Liver (tissue), 3 donors: ENCODE measurements at regions not wholly inside any gene's neighbourhood (a gene's known extent, or its start where the extent isn't known, plus 50 kb on each side); places are given as distances from the start of the nearest gene placed in this dataset.

Experiments used
- CTCF ChIP-seq: fragments of 150-350 bp; IDR thresholded peaks from 2 replicates; pipeline ENCODE4 v1.5.1; 2017; ENCODE audit warnings: improper control_type of control experiment, low read depth, low read length; ENCODE audit not compliant: missing input control
- EGR1 ChIP-seq, 2 donors: IDR thresholded peaks; 2 replicates each; pipeline ENCODE4 v1.6.1; 2016 to 2018; ENCODE audit warnings: antibody characterized with exemption in 2 of 2, low read depth in 2 of 2
- HNF4A ChIP-seq, 2 donors: conservative IDR thresholded peaks; 2 replicates each; pipeline ENCODE4 v1.6.1; 2016; ENCODE audit warnings: antibody characterized with exemption in 2 of 2, mild to moderate bottlenecking in 2 of 2
- HNF4G ChIP-seq: IDR thresholded peaks from 2 replicates; pipeline ENCODE4 v1.6.1; 2016; ENCODE audit warnings: antibody characterized with exemption
- JUND ChIP-seq, 2 donors: IDR thresholded peaks; 2 replicates each; pipeline ENCODE4 v1.6.1; 2016; ENCODE audit warnings: antibody characterized with exemption in 2 of 2
- SP1 ChIP-seq: IDR thresholded peaks from 2 replicates; pipeline ENCODE4 v1.6.1; 2018; ENCODE audit warnings: antibody characterized with exemption, mild to moderate bottlenecking
- TF ChIP-seq, protein P1 (sequence below): IDR thresholded peaks from 2 replicates; pipeline ENCODE4 v1.6.1; 2016; ENCODE audit warnings: antibody characterized with exemption
- TF ChIP-seq, protein P2 (sequence below): IDR thresholded peaks from 2 replicates; pipeline ENCODE4 v1.6.1; 2016; ENCODE audit warnings: antibody characterized with exemption
- donor health status: healthy.
- donor health status: healthy.

GRCh38 chr4:62344915-62345314, 1144.8 kb downstream of the ADGRL3 start:
- TF ChIP-seq CTCF (no peak), SP1 (no peak), HNF4A (conservative IDR thresholded peaks at IDR 0.05) (no peak), JUND (IDR thresholded peaks at IDR 0.05) (no peak), HNF4G (no peak), EGR1 (IDR thresholded peaks at IDR 0.05; ENCODE audit: low read depth in 2 of 2) (no peak)
- TF ChIP-seq, protein P1, sequence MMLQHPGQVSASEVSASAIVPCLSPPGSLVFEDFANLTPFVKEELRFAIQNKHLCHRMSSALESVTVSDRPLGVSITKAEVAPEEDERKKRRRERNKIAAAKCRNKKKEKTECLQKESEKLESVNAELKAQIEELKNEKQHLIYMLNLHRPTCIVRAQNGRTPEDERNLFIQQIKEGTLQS = no peak
- TF ChIP-seq, protein P2, sequence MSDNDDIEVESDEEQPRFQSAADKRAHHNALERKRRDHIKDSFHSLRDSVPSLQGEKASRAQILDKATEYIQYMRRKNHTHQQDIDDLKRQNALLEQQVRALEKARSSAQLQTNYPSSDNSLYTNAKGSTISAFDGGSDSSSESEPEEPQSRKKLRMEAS = no peak
